HPDE6-E6E7 (cell line): ENCODE measurements at regions not wholly inside any gene's neighbourhood (a gene's known extent, or its start where the extent isn't known, plus 50 kb on each side); places are given as distances from the start of the nearest gene placed in this dataset.
"Not testable (repeated sequence)": the region's sequence is repeated elsewhere in the genome, so short reads cannot be mapped to it uniquely, and the experiment has no call there.

ENCODE experiments used
- DNase-seq: peaks from one replicate; pipeline ENCODE4 v3.0.0; 2011; ENCODE audit warnings: missing footprints; ENCODE audit errors: extremely low spot score

- DNase-seq = no peak
Observed at GRCh38 chr2:34204560-34204959, 605.5 kb upstream of the FAM98A start.

DNA sequence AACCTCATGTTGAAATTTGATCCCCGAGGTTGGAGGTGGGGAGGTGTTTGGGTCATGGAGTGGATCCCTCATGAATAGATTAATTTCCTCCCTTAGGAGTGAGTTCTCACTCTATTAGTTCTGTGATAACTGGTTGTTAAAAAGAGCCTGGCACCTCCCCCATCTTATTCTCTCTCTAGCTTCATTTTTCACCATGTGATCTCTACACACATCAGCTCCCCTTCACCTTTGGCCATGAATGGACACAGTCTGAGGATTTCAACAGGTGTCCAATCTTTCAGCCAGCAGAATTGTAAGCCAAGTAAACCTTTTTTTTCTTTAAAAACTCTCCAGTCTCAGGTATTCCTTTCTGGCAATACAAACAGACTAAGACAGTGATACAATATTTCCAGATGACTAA, 602.0 kb upstream of the FAM98A start:
- no peak for DNase-seq

GRCh38 chr2:34199971-34200370, 600.9 kb upstream of the FAM98A start:
- no peak for DNase-seq

- no peak for DNase-seq
Observed at GRCh38 chr2:34193164-34193563, 594.1 kb upstream of the FAM98A start.

DNA sequence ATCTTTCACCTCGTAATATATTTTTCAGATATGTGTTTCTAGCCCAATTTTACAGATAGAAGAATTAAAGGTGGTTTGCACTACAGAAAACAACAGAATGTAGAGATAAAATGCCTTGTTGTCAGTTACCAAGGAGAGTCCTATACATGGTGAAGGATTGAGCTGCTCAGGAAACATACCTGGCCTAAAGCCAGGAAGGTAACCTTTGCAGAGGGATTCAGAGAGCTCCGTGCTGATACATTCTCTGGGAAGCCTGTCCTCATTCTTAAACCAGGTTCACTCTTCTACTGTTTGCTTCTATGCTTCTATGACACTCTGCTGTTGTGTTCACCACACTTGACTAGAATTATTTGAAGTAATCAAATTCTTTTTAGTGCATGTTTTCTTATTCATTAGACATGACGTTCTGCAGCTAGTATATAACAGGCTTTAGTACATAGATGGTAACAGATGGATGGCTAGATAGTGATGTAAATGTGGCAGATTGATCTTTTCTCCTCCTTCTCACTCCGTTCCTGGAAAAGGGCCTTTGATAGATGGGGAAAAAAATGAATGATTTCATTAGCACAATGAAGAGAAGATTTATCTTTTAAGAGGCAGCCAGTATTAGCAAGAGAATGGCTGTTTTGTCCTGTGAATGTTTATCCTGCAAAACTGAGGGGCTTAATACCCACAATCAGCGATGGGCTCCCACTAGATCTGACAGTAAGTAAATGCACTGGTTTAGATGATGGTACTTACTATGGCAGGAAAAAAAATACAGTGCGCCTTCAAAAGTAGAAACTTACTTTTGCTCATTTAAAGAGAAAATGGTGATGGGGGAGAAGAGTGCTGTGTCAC, 589.6 kb upstream of the FAM98A start:
- no peak for DNase-seq

GRCh38 chr2:34179511-34179910, 580.4 kb upstream of the FAM98A start:
- DNase-seq = no peak

GRCh38 chr2:34178482-34178881, 579.4 kb upstream of the FAM98A start:
- no peak for DNase-seq

DNA sequence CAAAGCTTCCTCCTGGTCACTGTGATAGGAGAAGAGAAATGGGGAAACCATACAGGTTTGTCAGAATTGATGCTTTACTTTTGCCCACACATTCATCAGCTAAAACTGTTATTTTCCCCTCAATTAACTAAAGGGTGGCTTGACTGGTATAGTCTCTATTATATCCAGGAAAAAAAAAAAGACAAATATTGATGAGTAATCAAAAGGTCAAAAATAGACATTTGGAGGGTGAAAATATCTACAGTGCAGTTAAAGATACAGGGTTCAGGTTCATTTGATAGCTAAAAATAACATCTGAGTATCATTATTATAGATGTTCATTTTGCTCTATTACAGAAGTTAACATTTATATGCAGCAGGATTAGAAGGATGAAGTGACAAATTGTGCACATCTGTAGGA, 577.6 kb upstream of the FAM98A start:
- DNase-seq = no peak

DNA sequence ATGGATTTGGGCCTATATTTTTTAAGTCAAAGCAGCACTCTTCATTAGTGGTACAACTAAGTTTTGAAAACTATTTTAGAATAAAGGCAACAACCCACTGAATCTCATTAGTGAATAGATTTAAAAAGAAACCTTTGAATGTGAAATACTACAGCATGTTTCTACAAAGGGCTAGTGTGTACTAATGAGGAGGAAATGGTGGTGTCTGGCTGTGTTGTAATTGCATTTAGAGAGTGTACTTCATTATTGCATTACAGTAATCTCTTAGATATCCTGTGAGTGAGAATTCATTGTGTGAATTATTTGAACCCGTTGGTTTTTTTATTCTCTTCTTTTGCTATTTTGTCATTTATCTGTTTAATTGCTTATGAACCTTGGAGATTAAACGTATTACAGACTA, 575.4 kb upstream of the FAM98A start:
- no peak for DNase-seq

DNA sequence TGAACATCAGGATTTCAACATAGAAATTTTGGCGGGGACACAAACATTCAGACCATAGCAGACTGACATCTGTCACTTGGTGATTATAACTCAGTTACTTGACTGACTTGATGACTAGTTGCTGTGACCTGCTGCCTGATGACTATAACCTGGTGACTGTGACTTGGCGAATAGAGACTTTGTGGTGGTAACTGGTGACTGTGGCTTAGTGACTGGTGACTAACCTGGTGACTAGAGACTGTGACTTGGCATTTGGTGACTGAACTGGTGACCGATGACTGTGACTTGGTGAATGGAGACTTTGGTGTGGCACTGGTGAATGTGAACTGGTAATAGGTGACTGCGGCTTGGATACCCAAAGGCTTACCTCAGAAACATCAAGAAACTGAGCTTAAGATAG, 563.1 kb upstream of the FAM98A start:
- DNase-seq = no peak

DNA sequence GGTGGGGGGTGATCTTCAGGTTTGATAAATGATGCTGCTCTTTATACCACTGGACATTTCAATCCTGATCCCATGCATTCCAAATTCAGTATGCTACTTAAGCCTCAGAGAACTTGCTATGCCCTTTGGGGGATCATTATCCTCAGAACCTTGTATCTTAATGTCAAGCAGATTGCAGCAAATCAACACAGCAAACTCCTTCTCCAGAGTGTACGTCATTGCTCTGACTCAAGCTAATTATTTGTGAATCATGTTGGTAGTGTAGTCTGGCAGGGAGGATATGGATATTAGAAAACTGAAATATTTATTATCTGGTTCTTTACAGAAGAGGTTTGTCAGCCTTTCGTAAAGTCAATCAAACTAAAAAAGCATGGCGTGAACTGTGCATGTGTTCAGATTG, 562.5 kb upstream of the FAM98A start:
- DNase-seq = no peak

GRCh38 chr2:34159901-34160300, 560.8 kb upstream of the FAM98A start:
- DNase-seq = no peak

DNA sequence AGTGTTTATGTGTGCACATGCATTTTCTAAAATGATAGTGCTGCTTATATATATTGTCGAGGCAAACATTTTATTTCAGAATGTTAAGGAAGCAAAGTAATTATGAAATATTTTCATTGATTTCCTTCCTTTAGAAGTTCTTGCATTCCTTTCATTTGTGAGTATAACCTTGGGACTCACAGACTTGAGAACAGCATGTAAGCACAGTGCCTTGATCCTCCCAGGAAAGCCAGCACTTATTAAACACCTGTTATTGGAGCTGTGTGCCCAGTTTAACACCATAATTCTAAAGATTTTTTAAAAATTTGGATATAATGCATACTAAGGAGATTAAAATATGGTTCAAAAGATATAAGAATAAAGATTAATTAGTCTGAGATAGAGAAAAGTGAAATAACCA, 554.4 kb upstream of the FAM98A start:
- DNase-seq = no peak

DNA sequence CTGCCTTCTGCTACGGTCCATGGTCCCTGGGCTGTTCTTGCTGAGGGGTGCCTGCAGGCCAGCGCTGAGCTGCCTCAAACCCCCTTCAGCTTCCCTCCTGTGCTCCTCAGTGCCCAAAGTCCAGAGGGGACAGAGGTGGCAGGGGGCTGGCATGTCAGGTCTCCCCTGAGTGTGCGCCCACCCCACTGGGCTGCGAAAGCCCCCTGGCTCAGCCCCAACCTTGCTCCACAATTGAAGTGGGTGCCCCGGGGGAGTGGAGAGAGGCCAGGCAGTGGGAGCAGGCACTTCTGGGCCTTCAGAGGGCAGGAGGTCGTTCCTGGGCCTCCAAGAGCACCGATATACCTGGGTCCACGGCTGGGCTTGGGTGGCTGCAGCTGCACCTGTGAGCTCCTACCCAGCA, 548.7 kb upstream of the FAM98A start:
- no peak for DNase-seq

- no peak for DNase-seq
Observed at GRCh38 chr2:34143149-34143548, 544.0 kb upstream of the FAM98A start.

- not testable (repeated sequence) for DNase-seq
Observed at GRCh38 chr2:34142531-34143008, 543.5 kb upstream of the FAM98A start.

DNA sequence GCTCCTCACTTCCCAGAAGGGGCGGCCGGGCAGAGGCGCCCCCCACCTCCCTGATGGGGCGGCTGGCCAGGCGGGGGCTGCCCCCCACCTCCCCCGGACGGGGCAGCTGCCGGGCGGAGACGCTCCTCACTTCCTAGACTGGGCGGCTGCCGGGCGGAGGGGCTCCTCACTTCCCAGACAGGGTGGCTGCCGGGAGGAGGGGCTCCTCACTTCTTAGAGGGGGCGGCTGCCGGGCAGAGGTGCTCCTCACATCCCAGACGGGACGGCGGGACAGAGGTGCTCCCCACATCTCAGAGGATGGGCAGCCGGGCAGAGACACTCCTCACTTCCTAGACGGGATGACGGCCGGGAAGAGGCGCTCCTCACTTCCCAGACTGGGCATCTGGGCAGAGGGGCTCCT, 534.0 kb upstream of the FAM98A start:
- not testable (repeated sequence) for DNase-seq

DNA sequence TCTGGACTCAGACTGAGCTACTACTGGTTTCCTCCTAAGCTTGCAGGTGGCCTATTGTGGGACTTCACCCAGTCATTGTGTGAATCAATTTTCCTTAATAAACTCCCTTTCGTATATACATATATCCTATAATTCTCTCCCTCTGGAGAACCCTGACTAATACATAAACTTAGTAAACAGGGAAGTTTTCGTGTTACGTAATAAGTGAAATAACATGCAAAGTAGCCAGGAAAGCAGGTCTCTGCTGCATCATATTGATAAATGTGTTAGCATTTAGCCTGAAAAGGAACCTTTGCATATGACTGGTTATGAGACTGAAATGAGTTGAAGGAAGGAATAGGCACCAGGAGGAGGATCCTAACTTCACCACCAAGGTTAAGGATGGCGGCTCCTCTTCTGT, 527.2 kb upstream of the FAM98A start:
- DNase-seq = no peak

GRCh38 chr2:34123996-34124785, 525.1 kb upstream of the FAM98A start:
- no peak for DNase-seq

DNA sequence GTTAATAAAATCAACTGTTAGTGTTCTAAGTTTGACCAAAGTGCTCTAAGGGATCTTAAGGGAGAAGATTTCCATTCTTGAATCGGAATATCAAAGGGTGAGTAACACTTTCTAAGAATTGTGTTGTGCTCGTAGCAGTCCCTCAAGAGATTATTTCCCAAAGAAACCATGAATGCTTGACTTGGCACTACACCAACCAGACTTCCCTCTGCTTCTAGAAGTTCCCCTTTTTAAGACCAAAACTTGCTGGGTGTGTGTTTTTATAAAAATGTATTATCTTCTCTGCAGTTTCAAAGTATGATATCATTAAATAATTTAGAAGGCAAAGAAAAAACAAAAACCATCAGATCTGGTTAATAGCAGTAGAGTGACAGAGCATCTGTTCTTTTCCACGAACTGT, 522.0 kb upstream of the FAM98A start:
- DNase-seq = no peak

DNA sequence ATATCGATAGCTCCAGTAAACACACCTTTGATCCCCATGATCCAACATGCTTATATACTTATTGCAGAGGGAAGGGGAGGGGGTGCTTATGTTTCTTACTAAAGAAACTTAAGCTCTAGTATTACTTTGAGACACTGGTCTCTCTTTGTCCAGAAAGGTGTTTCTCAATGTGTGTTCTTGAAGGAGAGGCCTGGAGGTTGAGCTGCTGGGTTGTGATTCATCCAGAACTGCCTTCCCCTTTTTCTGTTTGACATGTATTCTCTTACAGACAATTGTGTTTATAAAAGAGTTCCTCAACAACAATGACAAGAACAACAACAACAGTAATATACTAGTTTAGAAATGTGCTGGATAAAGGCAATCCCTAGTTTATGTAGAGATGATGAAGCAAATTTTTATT, 516.0 kb upstream of the FAM98A start:
- no peak for DNase-seq

DNA sequence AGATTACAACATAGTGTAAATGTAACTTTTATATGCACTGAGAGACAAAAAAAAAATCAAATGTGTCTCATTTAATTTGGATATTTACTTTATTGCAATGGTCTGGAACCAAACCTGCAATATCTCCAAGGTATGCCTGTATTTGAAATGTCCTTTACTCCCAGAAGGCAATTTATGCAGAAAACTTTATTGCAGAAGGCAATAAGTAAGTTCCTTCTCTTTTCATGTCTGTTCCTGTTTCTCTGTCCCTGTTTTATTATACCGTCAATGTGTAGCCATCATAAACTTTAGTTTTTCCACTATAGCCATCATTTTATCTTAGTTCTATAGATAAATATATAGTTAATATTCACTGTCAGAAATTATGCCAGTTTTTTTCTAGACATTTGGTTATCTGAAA, 513.1 kb upstream of the FAM98A start:
- no peak for DNase-seq

DNA sequence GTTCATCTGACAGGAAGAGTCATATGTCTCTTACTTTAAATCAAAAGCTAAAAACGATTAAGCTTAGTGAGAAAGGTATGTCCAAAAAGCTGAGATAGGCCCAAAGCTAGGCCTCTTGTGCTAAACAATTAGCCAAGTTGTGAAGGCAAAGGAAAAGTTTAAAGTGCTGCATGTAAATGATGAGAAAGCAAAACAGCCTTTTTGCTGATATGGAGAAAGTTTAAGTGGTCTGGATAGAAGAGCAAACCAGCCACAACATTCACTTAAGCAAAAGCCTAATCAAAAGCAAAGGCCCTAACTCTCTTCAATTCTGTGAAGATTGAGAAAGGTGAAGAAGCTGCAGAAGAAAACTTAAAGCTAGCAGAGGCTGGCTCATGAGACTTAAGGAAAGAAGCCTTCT, 511.3 kb upstream of the FAM98A start:
- DNase-seq = no peak
